HepG2 (cell line): ENCODE measurements at regions not wholly inside any gene's neighbourhood (a gene's known extent, or its start where the extent isn't known, plus 50 kb on each side); places are given as distances from the start of the nearest gene placed in this dataset.

Source experiments
- ATAC-seq: fragments of 200-7000 bp; cut with Tn5 transposase; 3 replicates; pipeline ENCODE4 v1.9.1; 2020; ENCODE audit warnings: mild to moderate bottlenecking, moderate library complexity
- BruUV-seq: library from RNA; stranded (reverse); fragments of 400-500 nt; replicated peaks from 2 replicates; lab custom pipeline; 2021; lab: Mats Ljungman, UMichigan
- CTCF ChIA-PET: fragments of 300-600 bp; formaldehyde crosslinking; extraction: SDS; loops from one replicate; lab custom pipeline; 2021; ENCODE audit warnings: low total read pairs, inconsistent platforms, low intra/inter-chr PET ratio; lab: Yijun Ruan, JAX
- POLR2A ChIA-PET: fragments of 350-600 bp; sonication (Branson Sonifier 250); formaldehyde crosslinking; loops from one replicate; lab custom pipeline; 2020; ENCODE audit warnings: antibody characterized with exemption, inconsistent platforms; lab: Yijun Ruan, JAX
- DNase-seq: peaks from one replicate; pipeline ENCODE4 v3.0.0-alpha.2; 2015; ENCODE audit warnings: low spot score
- FAIRE-seq: peaks from 3 replicates; lab custom pipeline; 2011; peaks lifted over from hg19 to GRCh38; lab: Jason Lieb, UNC
- H2AFZ ChIP-seq: one replicate; pipeline ENCODE4 v1.6.1; 2011; ENCODE audit warnings: low read length, inconsistent platforms
- H3K27ac ChIP-seq: fragments of 300-600 bp; 3 replicates; pipeline ENCODE4 v1.8.0; 2011; ENCODE audit warnings: mixed run types, mild to moderate bottlenecking, mixed read lengths, low read length, inconsistent platforms; ENCODE audit not compliant: insufficient read depth; ENCODE audit errors: extremely low read length
- H3K27me3 ChIP-seq, 2 experiments: fragments of 200-600 bp in 1 of 2; 2 replicates in 1 of 2; 3 replicates in 1 of 2; pipeline versions ENCODE4 v1.6.0 to v1.8.0; 2011; ENCODE audit warnings: low read length in 2 of 2, mild to moderate bottlenecking in 2 of 2, moderate library complexity in 2 of 2, inconsistent platforms in 1 of 2; ENCODE audit not compliant: insufficient read depth in 2 of 2, control insufficient read depth in 1 of 2
- H3K36me3 ChIP-seq, 2 experiments: fragments of 200-600 bp in 1 of 2; replicated peaks in 1 of 2; 2 replicates in 1 of 2; 3 replicates in 1 of 2; pipeline versions ENCODE4 v1.5.1 to v1.8.0; 2011; ENCODE audit warnings: low read length in 2 of 2, inconsistent platforms in 1 of 2; ENCODE audit not compliant: insufficient read depth in 2 of 2, control insufficient read depth in 1 of 2
- H3K4me1 ChIP-seq: 2 replicates; pipeline ENCODE4 v1.5.1; 2012; ENCODE audit warnings: low read length, inconsistent platforms; ENCODE audit not compliant: insufficient read depth
- H3K4me2 ChIP-seq: 2 replicates; pipeline ENCODE4 v1.6.0; 2011; ENCODE audit warnings: low read depth, low read length, inconsistent platforms
- H3K4me3 ChIP-seq, 3 experiments: fragments of 200-600 bp in 1 of 3; sonication (generic), shearing (Covaris generic) in 1 of 3; replicated peaks in 1 of 3; 2 replicates each; pipeline ENCODE4 v1.5.1; 2011 to 2016; ENCODE audit warnings: low read length in 3 of 3, inconsistent platforms in 2 of 3, low read depth in 2 of 3, mild to moderate bottlenecking in 2 of 3, control low read depth in 1 of 3, mixed read lengths in 1 of 3; ENCODE audit not compliant: insufficient read depth in 1 of 3
- H3K79me2 ChIP-seq: one replicate; pipeline ENCODE4 v1.6.1; 2011; ENCODE audit warnings: low read length, inconsistent platforms; ENCODE audit not compliant: insufficient read depth
- H3K9ac ChIP-seq: 2 replicates; pipeline ENCODE4 v1.6.0; 2011; ENCODE audit warnings: mild to moderate bottlenecking, low read depth, low read length, inconsistent platforms; ENCODE audit not compliant: insufficient read depth
- H3K9me3 ChIP-seq: 2 replicates; pipeline ENCODE4 v1.5.1; 2012; ENCODE audit warnings: mild to moderate bottlenecking, low read length
- H4K20me1 ChIP-seq: 2 replicates; pipeline ENCODE4 v1.6.0; 2011; ENCODE audit warnings: inconsistent platforms, mild to moderate bottlenecking, low read length, moderate library complexity; ENCODE audit not compliant: insufficient read depth
- ATRX ChIP-seq: sonication (generic); formaldehyde crosslinking; IDR thresholded peaks from 2 replicates; pipeline ENCODE4 v1.4.0; 2020; ENCODE audit warnings: missing genetic modification reagents, borderline replicate concordance
- ELF4 ChIP-seq: sonication (generic); formaldehyde crosslinking; IDR thresholded peaks from 2 replicates; pipeline ENCODE4 v1.5.0; 2020; ENCODE audit warnings: missing genetic modification reagents, mild to moderate bottlenecking, moderate library complexity, borderline replicate concordance
- ISX ChIP-seq: sonication (generic); formaldehyde crosslinking; conservative IDR thresholded peaks from 2 replicates; pipeline ENCODE4 v1.5.0; 2020; ENCODE audit warnings: missing genetic modification reagents
- JUND ChIP-seq: sonication (generic); formaldehyde crosslinking; IDR thresholded peaks from 2 replicates; pipeline ENCODE4 v1.8.0; 2022; ENCODE audit warnings: mild to moderate bottlenecking, missing genetic modification reagents
- RAD51 ChIP-seq: fragments of 450-650 bp; IDR thresholded peaks from 2 replicates; pipeline ENCODE4 v1.6.1; 2016; ENCODE audit warnings: borderline replicate concordance
- RFXANK ChIP-seq: IDR thresholded peaks from 2 replicates; pipeline ENCODE4 v1.6.1; 2016
- SATB2 ChIP-seq: sonication (generic); formaldehyde crosslinking; IDR thresholded peaks from 2 replicates; pipeline ENCODE4 v1.5.0; 2020; ENCODE audit warnings: missing genetic modification reagents
- SP140L ChIP-seq: sonication (generic); formaldehyde crosslinking; IDR thresholded peaks from 2 replicates; pipeline ENCODE4 v1.4.0; 2020; ENCODE audit warnings: missing genetic modification reagents, borderline replicate concordance
- SRSF1 ChIP-seq: fragments of 200-400 bp; formaldehyde crosslinking; optimal IDR thresholded peaks from 2 replicates; pipeline ENCODE3; 2017; ENCODE audit warnings: mild to moderate bottlenecking, low read depth, low read length, moderate library complexity
- ZBTB4 ChIP-seq: sonication (generic); formaldehyde crosslinking; IDR thresholded peaks from 2 replicates; pipeline ENCODE4 v1.4.0; 2020; ENCODE audit warnings: missing genetic modification reagents, mild to moderate bottlenecking, borderline replicate concordance
- ZNF235 ChIP-seq: sonication (generic); formaldehyde crosslinking; IDR thresholded peaks from 2 replicates; pipeline ENCODE4 v1.8.1; 2023; ENCODE audit warnings: mild to moderate bottlenecking, missing genetic modification reagents, borderline replicate concordance
- ZNF276 ChIP-seq: sonication (generic); formaldehyde crosslinking; IDR thresholded peaks from 2 replicates; pipeline ENCODE4 v1.4.0; 2020; ENCODE audit warnings: mild to moderate bottlenecking, low read depth, missing genetic modification reagents
- ZNF598 ChIP-seq: sonication (generic); formaldehyde crosslinking; IDR thresholded peaks from 2 replicates; pipeline ENCODE4 v1.5.1; 2020; ENCODE audit warnings: mild to moderate bottlenecking, missing genetic modification reagents, borderline replicate concordance
- WGBS: methylation state at CpG from one replicate; pipeline ENCODE4 v1.1.6; 2017; ENCODE audit warnings: low lambda C conversion rate; 5-methylcytosine and 5-hydroxymethylcytosine counted together
- in situ Hi-C: cut with HindIII; loops from 2 replicates; pipeline ENCODE4 v1.10.0; 2017; ENCODE audit warnings: low pct_unique_long_range_greater_than_20kb; ENCODE audit not compliant: extremely low pct_ligation_motif_present
- intact Hi-C: fragments of 100-400 bp; cut with micrococcal nuclease; formaldehyde crosslinking; loops from one replicate; pipeline ENCODE4 v1.10.0; 2022; ENCODE audit not compliant: unreplicated experiment
- TF ChIP-seq, protein P1 (sequence below): sonication (generic); formaldehyde crosslinking; IDR thresholded peaks from 2 replicates; pipeline ENCODE4 v1.4.0; 2020; ENCODE audit warnings: missing genetic modification reagents
- TF ChIP-seq, protein P2 (sequence below): sonication (generic); formaldehyde crosslinking; IDR thresholded peaks from 2 replicates; pipeline ENCODE4 v1.5.1; 2020; ENCODE audit warnings: missing genetic modification reagents, mild to moderate bottlenecking, borderline replicate concordance

DNA sequence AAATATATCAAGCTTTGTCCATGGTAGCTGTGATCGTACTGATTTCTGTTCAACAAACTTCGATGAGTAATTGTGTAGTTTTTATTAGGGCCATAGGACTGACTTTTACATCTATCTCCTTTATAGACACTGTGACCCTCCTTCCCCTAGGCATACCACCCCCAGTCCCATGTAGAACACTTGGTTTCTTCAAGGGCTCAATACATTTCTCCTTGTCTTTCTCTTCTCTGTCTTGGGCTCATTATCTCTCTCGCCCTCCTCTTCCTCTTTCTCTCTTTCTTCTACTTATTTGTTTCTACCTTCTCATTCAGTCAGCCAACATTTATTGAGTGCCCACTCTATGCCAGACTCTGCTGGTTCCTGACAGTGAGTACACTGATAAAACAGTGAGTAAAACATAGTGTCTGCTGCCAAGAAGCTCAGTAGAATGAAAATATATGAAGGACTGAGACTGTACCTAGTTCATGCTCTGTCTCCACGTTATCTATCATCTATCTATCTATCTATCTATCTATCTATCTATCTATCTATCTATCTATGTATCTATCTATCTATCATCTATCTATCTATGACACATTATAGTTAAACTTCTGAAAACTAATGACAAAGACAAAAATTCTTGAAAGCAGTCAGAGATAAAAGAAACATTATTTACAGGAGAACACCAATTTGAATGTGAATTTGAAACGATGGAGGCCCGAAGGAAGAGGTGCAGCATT lies 122.8 kb downstream of the RBMX2 start (continued):
- no peak for TF ChIP-seq ZBTB4 (CRISPR knock-in tag)
- TF ChIP-seq ZNF276 (CRISPR knock-in tag): no peak
- no peak for TF ChIP-seq ZNF598 (CRISPR knock-in tag)
- TF ChIP-seq ISX: no peak
- TF ChIP-seq RFXANK: no peak
- TF ChIP-seq, all 625 proteins: peak for 0

DNA sequence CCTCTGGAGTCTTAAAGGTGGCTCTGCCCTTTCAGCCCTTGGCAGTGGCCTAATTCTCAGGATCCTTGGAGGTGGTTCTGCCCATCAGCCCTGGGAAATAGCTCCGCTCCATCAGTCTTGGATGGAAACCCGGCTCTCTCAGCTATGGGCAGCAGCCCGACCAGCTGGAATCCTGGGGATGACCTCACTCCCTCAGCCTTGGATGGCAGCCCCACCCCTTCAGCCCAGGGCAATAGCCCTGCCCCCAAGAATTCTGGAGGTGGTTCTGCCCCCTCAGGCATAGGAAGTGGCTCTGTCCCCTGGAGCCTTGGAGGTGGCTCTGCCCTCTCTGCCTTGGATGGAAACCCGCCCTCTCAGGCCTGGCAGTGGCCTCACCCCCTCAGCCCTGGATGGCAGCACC lies 127.7 kb downstream of the RBMX2 start:
- Histone ChIP-seq H3K79me2 (no peaks in the 10 kb centered on the region), H2AFZ (no peak overlapping the region), H3K27ac (no peak overlapping the region), H3K9ac (no peak overlapping the region), H3K27me3 (no peaks in the 10 kb centered on the region), H3K4me1 (no peaks in the 10 kb centered on the region), H3K36me3 (no peaks in the 10 kb centered on the region), H4K20me1 (no peaks in the 10 kb centered on the region), H3K4me3 (no peak overlapping the region), H3K4me2 (no peak overlapping the region), H3K9me3 (no peaks in the 10 kb centered on the region)
- ChIA-PET POLR2A (no interaction called here), CTCF (no interaction called here)
- WGBS: no CpG with 5 or more reads among the region's 4 CpGs
- no peak for ATAC-seq
- in situ Hi-C loops: no loop called here
- DNase-seq: no peak
- intact Hi-C loops: no loop called here
- FAIRE-seq: no peak
- BruUV-seq: no TSS peak
- TF ChIP-seq RAD51: no peak
- TF ChIP-seq SP140L (CRISPR knock-in tag): no peak
- no peak for TF ChIP-seq ATRX
- TF ChIP-seq SRSF1: no peak
- TF ChIP-seq ELF4 (CRISPR knock-in tag): no peak
- TF ChIP-seq JUND (CRISPR knock-in tag): no peak
- TF ChIP-seq, protein P1, sequence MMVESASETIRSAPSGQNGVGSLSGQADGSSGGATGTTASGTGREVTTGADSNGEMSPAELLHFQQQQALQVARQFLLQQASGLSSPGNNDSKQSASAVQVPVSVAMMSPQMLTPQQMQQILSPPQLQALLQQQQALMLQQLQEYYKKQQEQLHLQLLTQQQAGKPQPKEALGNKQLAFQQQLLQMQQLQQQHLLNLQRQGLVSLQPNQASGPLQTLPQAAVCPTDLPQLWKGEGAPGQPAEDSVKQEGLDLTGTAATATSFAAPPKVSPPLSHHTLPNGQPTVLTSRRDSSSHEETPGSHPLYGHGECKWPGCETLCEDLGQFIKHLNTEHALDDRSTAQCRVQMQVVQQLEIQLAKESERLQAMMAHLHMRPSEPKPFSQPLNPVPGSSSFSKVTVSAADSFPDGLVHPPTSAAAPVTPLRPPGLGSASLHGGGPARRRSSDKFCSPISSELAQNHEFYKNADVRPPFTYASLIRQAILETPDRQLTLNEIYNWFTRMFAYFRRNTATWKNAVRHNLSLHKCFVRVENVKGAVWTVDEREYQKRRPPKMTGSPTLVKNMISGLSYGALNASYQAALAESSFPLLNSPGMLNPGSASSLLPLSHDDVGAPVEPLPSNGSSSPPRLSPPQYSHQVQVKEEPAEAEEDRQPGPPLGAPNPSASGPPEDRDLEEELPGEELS (CRISPR knock-in tag): no peak
- TF ChIP-seq, protein P2, sequence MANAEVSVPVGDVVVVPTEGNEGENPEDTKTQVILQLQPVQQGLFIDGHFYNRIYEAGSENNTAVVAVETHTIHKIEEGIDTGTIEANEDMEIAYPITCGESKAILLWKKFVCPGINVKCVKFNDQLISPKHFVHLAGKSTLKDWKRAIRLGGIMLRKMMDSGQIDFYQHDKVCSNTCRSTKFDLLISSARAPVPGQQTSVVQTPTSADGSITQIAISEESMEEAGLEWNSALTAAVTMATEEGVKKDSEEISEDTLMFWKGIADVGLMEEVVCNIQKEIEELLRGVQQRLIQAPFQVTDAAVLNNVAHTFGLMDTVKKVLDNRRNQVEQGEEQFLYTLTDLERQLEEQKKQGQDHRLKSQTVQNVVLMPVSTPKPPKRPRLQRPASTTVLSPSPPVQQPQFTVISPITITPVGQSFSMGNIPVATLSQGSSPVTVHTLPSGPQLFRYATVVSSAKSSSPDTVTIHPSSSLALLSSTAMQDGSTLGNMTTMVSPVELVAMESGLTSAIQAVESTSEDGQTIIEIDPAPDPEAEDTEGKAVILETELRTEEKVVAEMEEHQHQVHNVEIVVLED: no peak
- no peak for TF ChIP-seq SATB2 (CRISPR knock-in tag)
- TF ChIP-seq ZNF235 (CRISPR knock-in tag): no peak
